GM12873 (cell line): ENCODE measurements at regions not wholly inside any gene's neighbourhood (a gene's known extent, or its start where the extent isn't known, plus 50 kb on each side); places are given as distances from the start of the nearest gene placed in this dataset.
A peak's percentile ranks its signal among the peaks of the same experiment; 100 is the strongest.

ENCODE experiments used
- CTCF ChIP-seq: IDR thresholded peaks from 2 replicates; pipeline ENCODE4 v1.5.1; 2012; ENCODE audit warnings: low read depth, mild to moderate bottlenecking, moderate library complexity, low read length, control low read depth; ENCODE audit not compliant: insufficient read depth; ENCODE audit errors: missing control alignments

- TF ChIP-seq CTCF, result peak; percentile 11
Observed at GRCh38 chrX:5458300-5458842, 770.3 kb downstream of the NLGN4X start.

GRCh38 chrX:5449323-5449722 lies 779.3 kb downstream of the NLGN4X start:
- no peak for TF ChIP-seq CTCF

GRCh38 chrX:5431823-5432222 lies 796.8 kb downstream of the NLGN4X start:
- no peak for TF ChIP-seq CTCF

- TF ChIP-seq CTCF, result no peak
Observed at GRCh38 chrX:5425119-5425518, 803.5 kb downstream of the NLGN4X start.

- TF ChIP-seq CTCF, result no peak
Observed at GRCh38 chrX:5417381-5417780, 811.3 kb downstream of the NLGN4X start.

GRCh38 chrX:5415738-5416137 lies 812.9 kb downstream of the NLGN4X start:
- no peak for TF ChIP-seq CTCF

GRCh38 chrX:5409106-5409505 lies 819.6 kb downstream of the NLGN4X start:
- no peak for TF ChIP-seq CTCF

- no peak for TF ChIP-seq CTCF
Observed at GRCh38 chrX:5402461-5402860, 826.2 kb downstream of the NLGN4X start.
